Activated naive CD8-positive, alpha-beta T cell (primary cell): ENCODE measurements at regions not wholly inside any gene's neighbourhood (a gene's known extent, or its start where the extent isn't known, plus 50 kb on each side); places are given as distances from the start of the nearest gene placed in this dataset.
"Not testable (repeated sequence)": the region's sequence is repeated elsewhere in the genome, so short reads cannot be mapped to it uniquely, and the experiment has no call there.

Source experiments
- H3K27ac Mint-ChIP-seq: one replicate; pipeline ENCODE4 v1.8.0; 2021; ENCODE audit warnings: mixed read lengths
- H3K27me3 Mint-ChIP-seq: one replicate; pipeline ENCODE4 v1.8.0; 2021; ENCODE audit warnings: mixed read lengths
- H3K36me3 Mint-ChIP-seq: one replicate; pipeline ENCODE4 v1.8.0; 2021; ENCODE audit warnings: mixed read lengths
- H3K4me1 Mint-ChIP-seq: one replicate; pipeline ENCODE4 v1.8.0; 2021; ENCODE audit warnings: low read depth, mixed read lengths
- H3K4me3 Mint-ChIP-seq: one replicate; pipeline ENCODE4 v1.8.0; 2021; ENCODE audit warnings: mild to moderate bottlenecking, mixed read lengths
- H3K9me3 Mint-ChIP-seq: one replicate; pipeline ENCODE4 v1.8.0; 2021; ENCODE audit warnings: low read depth, mixed read lengths

- no peaks in the 10 kb centered on the region for H3K4me1 Mint-ChIP-seq
- H3K9me3 Mint-ChIP-seq: no peaks in the 10 kb centered on the region
- no peaks in the 10 kb centered on the region for H3K36me3 Mint-ChIP-seq
- H3K4me3 Mint-ChIP-seq: no peak overlapping the region
- no peak overlapping the region for H3K27ac Mint-ChIP-seq
- no peaks in the 10 kb centered on the region for H3K27me3 Mint-ChIP-seq
These were observed 368.5 kb upstream of the PCDH15 start for GRCh38 chr10:55169493-55169892.

GRCh38 chr10:55168343-55168742 lies 367.3 kb upstream of the PCDH15 start:
- Mint-ChIP-seq H3K4me3 (no peak overlapping the region), H3K9me3 (no peaks in the 10 kb centered on the region), H3K27ac (no peak overlapping the region), H3K27me3 (no peaks in the 10 kb centered on the region), H3K4me1 (no peaks in the 10 kb centered on the region), H3K36me3 (no peaks in the 10 kb centered on the region)

GRCh38 chr10:55163388-55163979 lies 362.5 kb upstream of the PCDH15 start:
- Mint-ChIP-seq H3K36me3 (no peaks in the 10 kb centered on the region), H3K4me1 (no peaks in the 10 kb centered on the region), H3K4me3 (no peak overlapping the region), H3K27ac (no peak overlapping the region), H3K9me3 (no peaks in the 10 kb centered on the region), H3K27me3 (no peaks in the 10 kb centered on the region)

DNA sequence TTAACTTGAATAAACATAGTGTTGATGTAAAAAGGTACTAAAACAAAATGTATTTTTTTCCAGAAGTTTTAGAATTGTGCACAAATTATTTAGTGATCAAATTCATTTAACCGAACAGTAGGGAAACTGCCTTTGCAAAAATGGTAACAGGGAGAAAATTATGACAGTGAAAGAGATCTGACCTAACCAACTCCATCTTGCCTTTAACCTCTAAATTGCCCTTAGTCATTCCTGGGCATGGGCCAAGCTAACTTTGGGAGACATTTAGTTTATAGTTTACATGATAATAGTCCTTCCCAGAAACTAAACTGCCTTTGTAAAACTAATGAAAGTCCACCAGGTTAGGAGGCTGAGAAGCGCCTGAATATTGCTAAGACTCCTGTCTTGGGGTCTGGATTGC lies 361.3 kb upstream of the PCDH15 start:
- not testable (repeated sequence) for H3K36me3 Mint-ChIP-seq, H3K4me3 Mint-ChIP-seq, H3K9me3 Mint-ChIP-seq, H3K27me3 Mint-ChIP-seq, H3K4me1 Mint-ChIP-seq, H3K27ac Mint-ChIP-seq

GRCh38 chr10:55160655-55161283 lies 359.7 kb upstream of the PCDH15 start:
- H3K36me3 Mint-ChIP-seq: no peaks in the 10 kb centered on the region
- no peak overlapping the region for H3K27ac Mint-ChIP-seq
- no peaks in the 10 kb centered on the region for H3K27me3 Mint-ChIP-seq
- no peaks in the 10 kb centered on the region for H3K9me3 Mint-ChIP-seq
- no peaks in the 10 kb centered on the region for H3K4me1 Mint-ChIP-seq
- H3K4me3 Mint-ChIP-seq: no peak overlapping the region

GRCh38 chr10:55158633-55159032 lies 357.6 kb upstream of the PCDH15 start:
- Mint-ChIP-seq H3K27ac (no peak overlapping the region), H3K4me3 (no peak overlapping the region), H3K36me3 (no peaks in the 10 kb centered on the region), H3K4me1 (no peaks in the 10 kb centered on the region), H3K27me3 (no peaks in the 10 kb centered on the region), H3K9me3 (peaks cover 4% of the 10 kb centered on the region)

DNA sequence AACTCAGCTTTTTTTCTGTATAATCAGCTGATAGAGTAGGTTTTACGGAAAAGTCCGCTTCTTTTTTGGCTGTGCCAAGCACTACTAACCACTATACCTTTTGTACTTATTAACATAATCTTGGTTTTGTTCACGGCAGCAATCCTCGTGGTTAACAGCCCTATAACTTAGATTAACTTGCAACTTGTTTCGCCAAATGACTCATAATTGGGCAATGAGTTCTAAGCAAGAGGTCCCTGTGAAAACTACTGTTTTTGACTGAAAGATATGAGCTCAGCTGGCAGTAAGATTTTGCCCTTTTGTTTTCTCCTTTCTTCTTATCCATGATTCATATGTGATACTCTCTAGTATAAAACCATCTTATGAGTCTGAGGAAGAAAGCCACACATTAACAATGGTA lies 345.0 kb upstream of the PCDH15 start:
- no peaks in the 10 kb centered on the region for H3K27me3 Mint-ChIP-seq
- peaks cover 8% of the 10 kb centered on the region for H3K9me3 Mint-ChIP-seq
- H3K4me1 Mint-ChIP-seq: no peaks in the 10 kb centered on the region
- H3K27ac Mint-ChIP-seq: no peak overlapping the region
- H3K4me3 Mint-ChIP-seq: no peak overlapping the region
- H3K36me3 Mint-ChIP-seq: no peaks in the 10 kb centered on the region

GRCh38 chr10:55144001-55144400 lies 343.0 kb upstream of the PCDH15 start:
- Mint-ChIP-seq H3K36me3 (no peaks in the 10 kb centered on the region), H3K27ac (no peak overlapping the region), H3K9me3 (peaks cover 8% of the 10 kb centered on the region), H3K4me1 (no peaks in the 10 kb centered on the region), H3K4me3 (no peak overlapping the region), H3K27me3 (no peaks in the 10 kb centered on the region)

GRCh38 chr10:55141892-55142291 lies 340.9 kb upstream of the PCDH15 start:
- H3K27ac Mint-ChIP-seq: no peak overlapping the region
- no peaks in the 10 kb centered on the region for H3K36me3 Mint-ChIP-seq
- H3K4me1 Mint-ChIP-seq: no peaks in the 10 kb centered on the region
- H3K9me3 Mint-ChIP-seq: peaks cover 8% of the 10 kb centered on the region
- H3K4me3 Mint-ChIP-seq: no peak overlapping the region
- no peaks in the 10 kb centered on the region for H3K27me3 Mint-ChIP-seq

GRCh38 chr10:55137063-55137462 lies 336.0 kb upstream of the PCDH15 start:
- no peak overlapping the region for H3K27ac Mint-ChIP-seq
- H3K4me1 Mint-ChIP-seq: no peaks in the 10 kb centered on the region
- peaks cover 4% of the 10 kb centered on the region for H3K9me3 Mint-ChIP-seq
- H3K36me3 Mint-ChIP-seq: no peaks in the 10 kb centered on the region
- no peaks in the 10 kb centered on the region for H3K27me3 Mint-ChIP-seq
- H3K4me3 Mint-ChIP-seq: no peak overlapping the region

- no peaks in the 10 kb centered on the region for H3K4me1 Mint-ChIP-seq
- H3K36me3 Mint-ChIP-seq: no peaks in the 10 kb centered on the region
- no peak overlapping the region for H3K4me3 Mint-ChIP-seq
- H3K27me3 Mint-ChIP-seq: no peaks in the 10 kb centered on the region
- H3K9me3 Mint-ChIP-seq: no peaks in the 10 kb centered on the region
- H3K27ac Mint-ChIP-seq: no peak overlapping the region
These were observed 303.7 kb upstream of the PCDH15 start for GRCh38 chr10:55104738-55105137.

DNA sequence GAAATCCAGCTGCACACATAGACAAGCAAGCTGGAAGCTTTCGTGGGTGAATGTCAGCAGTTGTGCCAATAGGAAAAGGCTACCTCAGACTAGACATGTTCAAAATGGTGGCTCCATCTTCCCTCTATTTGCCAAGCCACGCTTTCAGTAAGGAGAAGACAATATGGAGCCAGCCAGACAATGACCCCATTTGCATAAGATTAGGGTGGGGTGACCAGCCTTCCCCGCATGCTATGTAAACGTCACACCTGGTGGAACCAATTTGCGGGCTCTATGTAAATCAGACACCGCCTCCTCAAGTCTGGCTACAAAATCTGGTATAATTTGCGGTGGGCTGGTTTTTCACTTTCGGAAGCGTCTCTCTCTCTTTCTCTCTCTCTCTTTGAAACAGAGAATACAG lies 297.4 kb upstream of the PCDH15 start:
- H3K9me3 Mint-ChIP-seq: no peaks in the 10 kb centered on the region
- no peak overlapping the region for H3K4me3 Mint-ChIP-seq
- H3K36me3 Mint-ChIP-seq: no peaks in the 10 kb centered on the region
- no peaks in the 10 kb centered on the region for H3K27me3 Mint-ChIP-seq
- no peaks in the 10 kb centered on the region for H3K4me1 Mint-ChIP-seq
- no peak overlapping the region for H3K27ac Mint-ChIP-seq

DNA sequence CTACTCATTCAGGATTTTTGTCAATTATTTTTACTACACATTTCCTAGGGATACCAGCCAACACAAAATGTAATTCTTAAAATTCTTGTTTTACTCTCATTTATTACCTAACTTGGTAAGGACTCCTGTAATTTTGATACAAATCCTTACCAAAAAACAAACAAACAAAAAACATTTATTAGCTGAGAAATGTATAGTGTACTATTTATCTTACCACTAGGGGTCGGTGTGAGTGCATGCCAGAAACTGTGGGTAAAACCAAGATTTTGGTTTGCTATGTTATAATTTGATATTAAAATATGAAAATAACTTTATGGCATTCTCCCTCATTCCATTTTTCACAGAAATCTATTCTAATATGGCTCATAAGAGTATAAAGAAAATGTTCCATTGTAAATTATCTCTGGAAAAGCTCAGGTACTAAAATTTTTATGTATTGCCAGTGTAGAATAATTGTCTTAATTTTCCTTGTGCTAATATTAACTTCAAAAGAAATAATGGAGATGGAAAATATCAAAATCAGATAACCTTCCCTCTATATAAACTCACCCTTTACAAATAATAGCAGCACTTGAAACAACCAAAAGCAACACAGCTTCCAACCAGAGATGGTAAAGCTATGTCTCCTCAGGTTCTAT lies 290.8 kb upstream of the PCDH15 start:
- Mint-ChIP-seq H3K9me3 (no peaks in the 10 kb centered on the region), H3K4me1 (no peaks in the 10 kb centered on the region), H3K36me3 (no peaks in the 10 kb centered on the region), H3K27ac (no peak overlapping the region), H3K27me3 (no peaks in the 10 kb centered on the region), H3K4me3 (no peak overlapping the region)

DNA sequence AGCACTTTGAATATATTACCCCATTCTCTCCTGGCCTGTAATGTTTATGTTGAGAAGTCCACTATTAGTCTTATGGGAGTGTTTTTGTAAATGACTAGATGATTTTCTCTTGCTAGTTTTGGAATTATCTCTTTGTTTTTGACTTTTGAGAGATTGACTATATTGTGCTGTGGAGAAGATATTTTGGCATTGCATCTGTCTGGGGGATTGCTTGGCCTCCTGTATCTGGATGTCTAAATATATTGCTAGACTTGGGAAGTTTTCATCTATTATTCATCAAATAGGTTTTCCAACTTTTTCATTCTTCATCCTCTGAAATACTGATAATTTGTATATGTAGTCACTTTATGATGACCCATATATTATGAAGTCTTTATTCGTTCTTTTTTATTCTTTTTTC lies 277.1 kb upstream of the PCDH15 start:
- H3K4me3 Mint-ChIP-seq: no peak overlapping the region
- no peaks in the 10 kb centered on the region for H3K4me1 Mint-ChIP-seq
- peaks cover 26% of the 10 kb centered on the region for H3K9me3 Mint-ChIP-seq
- no peaks in the 10 kb centered on the region for H3K36me3 Mint-ChIP-seq
- no peak overlapping the region for H3K27ac Mint-ChIP-seq
- no peaks in the 10 kb centered on the region for H3K27me3 Mint-ChIP-seq

GRCh38 chr10:55065185-55065584 lies 264.2 kb upstream of the PCDH15 start:
- no peaks in the 10 kb centered on the region for H3K4me1 Mint-ChIP-seq
- H3K36me3 Mint-ChIP-seq: no peaks in the 10 kb centered on the region
- no peaks in the 10 kb centered on the region for H3K27me3 Mint-ChIP-seq
- no peak overlapping the region for H3K27ac Mint-ChIP-seq
- H3K4me3 Mint-ChIP-seq: no peak overlapping the region
- H3K9me3 Mint-ChIP-seq: no peaks in the 10 kb centered on the region

GRCh38 chr10:55063811-55064210 lies 262.8 kb upstream of the PCDH15 start:
- no peak overlapping the region for H3K4me3 Mint-ChIP-seq
- H3K9me3 Mint-ChIP-seq: no peaks in the 10 kb centered on the region
- no peaks in the 10 kb centered on the region for H3K4me1 Mint-ChIP-seq
- H3K27ac Mint-ChIP-seq: no peak overlapping the region
- H3K36me3 Mint-ChIP-seq: no peaks in the 10 kb centered on the region
- no peaks in the 10 kb centered on the region for H3K27me3 Mint-ChIP-seq
